IMR-90 (cell line): ENCODE measurements at regions not wholly inside any gene's neighbourhood (a gene's known extent, or its start where the extent isn't known, plus 50 kb on each side); places are given as distances from the start of the nearest gene placed in this dataset.

Source experiments
- ATAC-seq: fragments of 200-7000 bp; cut with Tn5 transposase; 2 replicates; pipeline ENCODE4 v1.9.1; 2020; ENCODE audit warnings: low read depth, mild to moderate bottlenecking, moderate library complexity
- BruUV-seq: library from RNA; stranded (reverse); fragments of 400-500 nt; replicated peaks from 2 replicates; lab custom pipeline; 2021; lab: Mats Ljungman, UMichigan
- CTCF ChIA-PET: fragments of 300-600 bp; formaldehyde crosslinking; extraction: SDS; loops from one replicate; lab custom pipeline; 2021; ENCODE audit warnings: antibody characterized with exemption; lab: Yijun Ruan, JAX
- POLR2A ChIA-PET: fragments of 300-600 bp; sonication (Branson Sonifier 250); formaldehyde crosslinking; loops from one replicate; lab custom pipeline; 2022; ENCODE audit warnings: antibody characterized with exemption; ENCODE audit not compliant: unreplicated experiment; lab: Charles Lee
- DNase-seq: peaks from one replicate; pipeline ENCODE4 v3.0.0; 2013
- H2AFZ ChIP-seq: replicated peaks from 2 replicates; pipeline ENCODE3; 2013; ENCODE audit warnings: low read length, mild to moderate bottlenecking; ENCODE audit not compliant: poor library complexity
- H2AK5ac ChIP-seq: 2 replicates; pipeline ENCODE4 v1.6.1; 2013; ENCODE audit warnings: low read depth, low read length, inconsistent platforms
- H2AK9ac ChIP-seq: replicated peaks from 2 replicates; pipeline ENCODE3; 2013; ENCODE audit warnings: mild to moderate bottlenecking, low read depth, low read length, moderate library complexity; ENCODE audit not compliant: poor library complexity
- H2BK120ac ChIP-seq: 2 replicates; pipeline ENCODE4 v1.6.1; 2013; ENCODE audit warnings: low read depth, low read length, inconsistent platforms
- H2BK15ac ChIP-seq: 3 replicates; pipeline ENCODE4 v1.6.1; 2013; ENCODE audit warnings: low read depth, low read length, inconsistent platforms
- H2BK20ac ChIP-seq: 2 replicates; pipeline ENCODE4 v1.6.1; 2013; ENCODE audit warnings: low read depth, mild to moderate bottlenecking, inconsistent platforms, low read length, moderate library complexity
- H2BK5ac ChIP-seq: 2 replicates; pipeline ENCODE4 v1.6.1; 2013; ENCODE audit warnings: mild to moderate bottlenecking, low read depth, low read length, inconsistent platforms; ENCODE audit not compliant: poor library complexity, severe bottlenecking
- H3K14ac ChIP-seq: replicated peaks from 2 replicates; pipeline ENCODE4 v1.6.1; 2013; ENCODE audit warnings: low read depth, low read length, inconsistent platforms
- H3K18ac ChIP-seq: 2 replicates; pipeline ENCODE4 v1.6.1; 2013; ENCODE audit warnings: low read depth, low read length, control low read depth
- H3K23ac ChIP-seq: 2 replicates; pipeline ENCODE4 v1.6.1; 2013; ENCODE audit warnings: low read depth, low read length, inconsistent platforms
- H3K27ac ChIP-seq: 2 replicates; pipeline ENCODE4 v1.5.1; 2013; ENCODE audit warnings: mild to moderate bottlenecking, control low read depth, low read length; ENCODE audit not compliant: insufficient read depth
- H3K27me3 ChIP-seq: 2 replicates; pipeline ENCODE4 v1.6.1; 2013; ENCODE audit warnings: low read length; ENCODE audit not compliant: control insufficient read depth, insufficient read depth
- H3K36me3 ChIP-seq: 2 replicates; pipeline ENCODE4 v1.6.1; 2013; ENCODE audit warnings: low read length, mixed read lengths; ENCODE audit not compliant: control insufficient read depth, insufficient read depth
- H3K4ac ChIP-seq: 2 replicates; pipeline ENCODE4 v1.6.1; 2013; ENCODE audit warnings: low read depth, low read length, inconsistent platforms
- H3K4me1 ChIP-seq: 2 replicates; pipeline ENCODE4 v1.6.1; 2013; ENCODE audit warnings: low read length, mixed read lengths; ENCODE audit not compliant: control insufficient read depth, insufficient read depth
- H3K4me2 ChIP-seq: 2 replicates; pipeline ENCODE4 v1.6.1; 2013; ENCODE audit warnings: low read depth, mild to moderate bottlenecking, control low read depth, low read length, moderate library complexity
- H3K4me3 ChIP-seq: 2 replicates; pipeline ENCODE4 v1.5.1; 2013; ENCODE audit warnings: low read depth, mild to moderate bottlenecking, control low read depth, low read length, moderate library complexity; ENCODE audit not compliant: insufficient read depth
- H3K56ac ChIP-seq: 2 replicates; pipeline ENCODE4 v1.6.1; 2013; ENCODE audit warnings: low read length, inconsistent platforms; ENCODE audit not compliant: insufficient read depth; ENCODE audit errors: extremely low read depth
- H3K79me1 ChIP-seq, 2 experiments: 2 replicates each; pipeline ENCODE4 v1.6.1; 2013; ENCODE audit warnings: low read length in 2 of 2, inconsistent platforms in 1 of 2, low read depth in 1 of 2
- H3K9ac ChIP-seq: 2 replicates; pipeline ENCODE4 v1.6.1; 2013; ENCODE audit warnings: low read depth, low read length, control low read depth
- H3K9me1 ChIP-seq: 2 replicates; pipeline ENCODE4 v1.6.1; 2013; ENCODE audit warnings: low read length, inconsistent platforms; ENCODE audit not compliant: insufficient read depth
- H3K9me3 ChIP-seq: 2 replicates; pipeline ENCODE4 v1.6.1; 2013; ENCODE audit warnings: low read length; ENCODE audit not compliant: control insufficient read depth, insufficient read depth
- H4K20me1 ChIP-seq: 2 replicates; pipeline ENCODE4 v1.6.1; 2013; ENCODE audit warnings: low read length, inconsistent platforms; ENCODE audit not compliant: insufficient read depth
- H4K5ac ChIP-seq: 2 replicates; pipeline ENCODE4 v1.6.1; 2013; ENCODE audit warnings: mild to moderate bottlenecking, low read depth, low read length, control low read depth
- H4K8ac ChIP-seq, 2 experiments: 2 replicates each; pipeline ENCODE4 v1.6.1; 2013; ENCODE audit warnings: low read depth in 2 of 2, low read length in 2 of 2, control low read depth in 1 of 2, inconsistent platforms in 1 of 2
- H4K91ac ChIP-seq: 2 replicates; pipeline ENCODE4 v1.6.1; 2013; ENCODE audit warnings: low read depth, low read length, inconsistent platforms; ENCODE audit not compliant: insufficient read depth
- BHLHE40 ChIP-seq: fragments of 150-350 bp; IDR thresholded peaks from 2 replicates; pipeline ENCODE4 v1.6.1; 2016; ENCODE audit warnings: mild to moderate bottlenecking, low read depth, low read length
- CEBPB ChIP-seq: IDR thresholded peaks from 2 replicates; pipeline ENCODE4 v1.6.1; 2012; ENCODE audit warnings: low read depth, low read length, improper control_type of control experiment
- FOS ChIP-seq: fragments of 150-350 bp; IDR thresholded peaks from 2 replicates; pipeline ENCODE4 v1.6.1; 2016; ENCODE audit warnings: low read depth, low read length
- MAZ ChIP-seq: IDR thresholded peaks from 2 replicates; pipeline ENCODE4 v1.6.1; 2012; ENCODE audit warnings: low read depth, mild to moderate bottlenecking, low read length, improper control_type of control experiment, moderate library complexity, borderline replicate concordance
- MXI1 ChIP-seq: IDR thresholded peaks from 2 replicates; pipeline ENCODE4 v1.6.1; 2012; ENCODE audit warnings: low read depth, mild to moderate bottlenecking, low read length, moderate library complexity, borderline replicate concordance
- NFE2L2 ChIP-seq: fragments of 150-350 bp; IDR thresholded peaks from 2 replicates; pipeline ENCODE4 v1.6.1; 2016; ENCODE audit warnings: low read depth, mild to moderate bottlenecking, low read length
- POLR2A ChIP-seq: IDR thresholded peaks from 2 replicates; pipeline ENCODE4 v1.6.1; 2012; ENCODE audit warnings: mild to moderate bottlenecking, low read depth, low read length
- RAD21 ChIP-seq: IDR thresholded peaks from 2 replicates; pipeline ENCODE4 v1.6.1; 2012; ENCODE audit warnings: low read length, improper control_type of control experiment
- SMC3 ChIP-seq: fragments of 150-350 bp; IDR thresholded peaks from 2 replicates; pipeline ENCODE4 v1.6.1; 2016; ENCODE audit warnings: low read depth, mild to moderate bottlenecking, antibody characterized with exemption, low read length, moderate library complexity
- WGBS, 2 experiments: methylation state at CpG; one replicate each; pipeline versions ENCODE4 v1.1.5 to v1.1.7; 2013; ENCODE audit warnings: missing lambda C conversion rate in 2 of 2; ENCODE audit not compliant: insufficient read length in 1 of 2; ENCODE audit errors: extremely low coverage in 2 of 2; 5-methylcytosine and 5-hydroxymethylcytosine counted together
- dilution Hi-C: fragments of 300-500 bp; cut with HindIII; formaldehyde crosslinking; loops from one replicate; pipeline ENCODE4 v1.14.3; 2018; ENCODE audit warnings: low sequenced_read_pairs; ENCODE audit not compliant: unreplicated experiment
- in situ Hi-C: fragments of 300-500 bp; cut with MboI; formaldehyde crosslinking; loops from 3 replicates; pipeline ENCODE4 v1.14.3; 2019; ENCODE audit warnings: low sequenced_read_pairs, inconsistent platforms, mixed read lengths
- intact Hi-C: fragments of 100-400 bp; cut with micrococcal nuclease; formaldehyde crosslinking; loops from 2 replicates; pipeline ENCODE4 v1.10.0; 2022

- in situ Hi-C loops: no loop called here
- no peaks in the 10 kb centered on the region; the same call in 1 of the 2 replicates for H3K9me1 ChIP-seq
- H3K4ac ChIP-seq: no peak overlapping the region
- ATAC-seq (no peak), DNase-seq (no peak)
- intact Hi-C loops: no loop called here
- no peak overlapping the region for H2BK15ac ChIP-seq
- no peak overlapping the region for H3K4me3 ChIP-seq
- H3K56ac ChIP-seq: no peak overlapping the region
- no peaks in the 10 kb centered on the region for H3K9me3 ChIP-seq
- H2AK5ac ChIP-seq: no peak overlapping the region
- H3K36me3 ChIP-seq: no peaks in the 10 kb centered on the region
- no peak overlapping the region for H3K4me2 ChIP-seq
- H2AFZ ChIP-seq: no peak overlapping the region
- peaks cover 31% of the 10 kb centered on the region for H3K27me3 ChIP-seq
- no peak overlapping the region for H3K14ac ChIP-seq
- no peak for TF ChIP-seq FOS
- TF ChIP-seq SMC3: no peak
- TF ChIP-seq RAD21: no peak
- TF ChIP-seq MXI1: no peak
- TF ChIP-seq MAZ: no peak
- no peak for TF ChIP-seq POLR2A
- no peak for TF ChIP-seq BHLHE40
- no peak for TF ChIP-seq NFE2L2
- TF ChIP-seq CEBPB: no peak
- no peak overlapping the region for H4K5ac ChIP-seq
- H2BK120ac ChIP-seq: no peak overlapping the region
- BruUV-seq: no TSS peak
- no peak overlapping the region for H2BK20ac ChIP-seq
- no peaks in the 10 kb centered on the region; the same call in 1 of the 2 replicates for H4K20me1 ChIP-seq
- no peak overlapping the region for H3K18ac ChIP-seq
- H2BK5ac ChIP-seq: no peak overlapping the region
- ChIA-PET POLR2A (no interaction called here), CTCF (no interaction called here)
- no peak overlapping the region for H3K9ac ChIP-seq
- no peaks in the 10 kb centered on the region for H3K79me1 ChIP-seq
- no peak overlapping the region for H4K91ac ChIP-seq
- no peak overlapping the region for H4K8ac ChIP-seq
- H2AK9ac ChIP-seq: no peak overlapping the region
- WGBS, 2 experiments: 47% methylated on average over 5 of the region's 15 CpGs; no CpG with 5 or more reads in 1 of the 2 experiments
- dilution Hi-C loops: no loop called here
- no peak overlapping the region for H3K23ac ChIP-seq
- H3K4me1 ChIP-seq: no peaks in the 10 kb centered on the region
- no peak overlapping the region for H3K27ac ChIP-seq
Measured at GRCh38 chr5:133900534-133901270, 67.7 kb downstream of the C5orf15 start.
